ENCODE measurements at regions not wholly inside any gene's neighbourhood (a gene's known extent, or its start where the extent isn't known, plus 50 kb on each side); places are given as distances from the start of the nearest gene placed in this dataset.

DNA sequence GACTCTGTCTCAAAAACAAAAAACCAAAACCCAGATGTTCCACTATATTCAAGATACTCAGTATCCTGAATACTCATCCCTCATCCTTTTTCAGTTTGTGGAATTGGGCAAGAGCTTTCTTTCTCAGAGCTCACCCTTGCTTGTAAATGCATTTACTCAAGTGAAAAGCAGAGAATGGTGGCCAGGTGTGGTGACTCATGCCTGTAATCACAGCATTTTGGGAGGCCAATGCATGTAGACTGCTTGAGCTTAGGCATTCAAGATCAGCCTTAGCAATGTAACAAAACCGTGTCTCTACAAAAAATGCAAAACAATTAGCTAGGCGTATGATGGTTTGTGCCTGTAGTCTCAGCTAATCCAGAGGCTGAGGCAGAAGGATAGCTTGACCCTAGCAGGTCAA lies 553.2 kb upstream of the AMELY start (continued):
- TF ChIP-seq, protein P1, sequence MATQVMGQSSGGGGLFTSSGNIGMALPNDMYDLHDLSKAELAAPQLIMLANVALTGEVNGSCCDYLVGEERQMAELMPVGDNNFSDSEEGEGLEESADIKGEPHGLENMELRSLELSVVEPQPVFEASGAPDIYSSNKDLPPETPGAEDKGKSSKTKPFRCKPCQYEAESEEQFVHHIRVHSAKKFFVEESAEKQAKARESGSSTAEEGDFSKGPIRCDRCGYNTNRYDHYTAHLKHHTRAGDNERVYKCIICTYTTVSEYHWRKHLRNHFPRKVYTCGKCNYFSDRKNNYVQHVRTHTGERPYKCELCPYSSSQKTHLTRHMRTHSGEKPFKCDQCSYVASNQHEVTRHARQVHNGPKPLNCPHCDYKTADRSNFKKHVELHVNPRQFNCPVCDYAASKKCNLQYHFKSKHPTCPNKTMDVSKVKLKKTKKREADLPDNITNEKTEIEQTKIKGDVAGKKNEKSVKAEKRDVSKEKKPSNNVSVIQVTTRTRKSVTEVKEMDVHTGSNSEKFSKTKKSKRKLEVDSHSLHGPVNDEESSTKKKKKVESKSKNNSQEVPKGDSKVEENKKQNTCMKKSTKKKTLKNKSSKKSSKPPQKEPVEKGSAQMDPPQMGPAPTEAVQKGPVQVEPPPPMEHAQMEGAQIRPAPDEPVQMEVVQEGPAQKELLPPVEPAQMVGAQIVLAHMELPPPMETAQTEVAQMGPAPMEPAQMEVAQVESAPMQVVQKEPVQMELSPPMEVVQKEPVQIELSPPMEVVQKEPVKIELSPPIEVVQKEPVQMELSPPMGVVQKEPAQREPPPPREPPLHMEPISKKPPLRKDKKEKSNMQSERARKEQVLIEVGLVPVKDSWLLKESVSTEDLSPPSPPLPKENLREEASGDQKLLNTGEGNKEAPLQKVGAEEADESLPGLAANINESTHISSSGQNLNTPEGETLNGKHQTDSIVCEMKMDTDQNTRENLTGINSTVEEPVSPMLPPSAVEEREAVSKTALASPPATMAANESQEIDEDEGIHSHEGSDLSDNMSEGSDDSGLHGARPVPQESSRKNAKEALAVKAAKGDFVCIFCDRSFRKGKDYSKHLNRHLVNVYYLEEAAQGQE (IDR thresholded peaks at IDR 0.05; ENCODE audit: unreplicated experiment): no peak
- TF ChIP-seq POLR2AphosphoS5 (IDR thresholded peaks at IDR 0.05; ENCODE audit: low read depth) (no peak), CREB1 (CRISPR knock-in tag; IDR thresholded peaks at IDR 0.05; ENCODE audit: low read depth) (no peak)

- Histone ChIP-seq H3F3A (replicated peaks; ENCODE audit: low read depth) (no peaks in the 10 kb centered on the region), H3K79me2 (replicated peaks; ENCODE audit: insufficient read depth) (no peaks in the 10 kb centered on the region), H3K9me2 (ENCODE audit: insufficient read depth) (no peaks in the 10 kb centered on the region), H3K4me3 (no peak overlapping the region), H4K20me1 (replicated peaks; ENCODE audit: insufficient read depth) (no peaks in the 10 kb centered on the region), H3K4me1 (ENCODE audit: insufficient read depth) (no peaks in the 10 kb centered on the region), H2AFZ (no peak overlapping the region), H3K4me2 (no peak overlapping the region), H3K36me3 (ENCODE audit: insufficient read depth) (no peaks in the 10 kb centered on the region), H3K27ac (ENCODE audit: low read depth) (no peak overlapping the region), H3K27me3 (ENCODE audit: insufficient read depth) (no peaks in the 10 kb centered on the region)
- no peak for DNase-seq (ENCODE audit: low spot score)
- Mint-ChIP-seq H3K4me1 (no peaks in the 10 kb centered on the region), H3K9me3 (peaks cover 4% of the 10 kb centered on the region; the same call in 2 of the 3 replicates), H3K27me3 (ENCODE audit: insufficient read depth, low read depth, poor library complexity) (peaks cover 1% of the 10 kb centered on the region), H3K36me3 (ENCODE audit: low read depth) (no peaks in the 10 kb centered on the region), H3K4me3 (no peak overlapping the region), H3K27ac (no peak overlapping the region)
- no peak for ATAC-seq
- TF ChIP-seq, protein P2, sequence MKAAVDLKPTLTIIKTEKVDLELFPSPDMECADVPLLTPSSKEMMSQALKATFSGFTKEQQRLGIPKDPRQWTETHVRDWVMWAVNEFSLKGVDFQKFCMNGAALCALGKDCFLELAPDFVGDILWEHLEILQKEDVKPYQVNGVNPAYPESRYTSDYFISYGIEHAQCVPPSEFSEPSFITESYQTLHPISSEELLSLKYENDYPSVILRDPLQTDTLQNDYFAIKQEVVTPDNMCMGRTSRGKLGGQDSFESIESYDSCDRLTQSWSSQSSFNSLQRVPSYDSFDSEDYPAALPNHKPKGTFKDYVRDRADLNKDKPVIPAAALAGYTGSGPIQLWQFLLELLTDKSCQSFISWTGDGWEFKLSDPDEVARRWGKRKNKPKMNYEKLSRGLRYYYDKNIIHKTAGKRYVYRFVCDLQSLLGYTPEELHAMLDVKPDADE (IDR thresholded peaks at IDR 0.05): no peak
- TF ChIP-seq STAT1 (IDR thresholded peaks at IDR 0.05; ENCODE audit: unreplicated experiment) (no peak), ZNF331 (CRISPR knock-in tag; IDR thresholded peaks at IDR 0.05; ENCODE audit: low read depth) (no peak), ZNF114 (CRISPR knock-in tag; IDR thresholded peaks at IDR 0.05) (no peak), CREB1 (CRISPR knock-in tag; IDR thresholded peaks at IDR 0.05; ENCODE audit: low read depth) (no peak), EZH2 (IDR thresholded peaks at IDR 0.05; ENCODE audit: low read depth, unreplicated experiment) (no peak), JUNB (IDR thresholded peaks at IDR 0.05; ENCODE audit: unreplicated experiment) (no peak), EZH2phosphoT487 (IDR thresholded peaks at IDR 0.05; ENCODE audit: unreplicated experiment) (no peak), POLR2AphosphoS5 (IDR thresholded peaks at IDR 0.05; ENCODE audit: low read depth) (no peak)
- TF ChIP-seq, protein P3, sequence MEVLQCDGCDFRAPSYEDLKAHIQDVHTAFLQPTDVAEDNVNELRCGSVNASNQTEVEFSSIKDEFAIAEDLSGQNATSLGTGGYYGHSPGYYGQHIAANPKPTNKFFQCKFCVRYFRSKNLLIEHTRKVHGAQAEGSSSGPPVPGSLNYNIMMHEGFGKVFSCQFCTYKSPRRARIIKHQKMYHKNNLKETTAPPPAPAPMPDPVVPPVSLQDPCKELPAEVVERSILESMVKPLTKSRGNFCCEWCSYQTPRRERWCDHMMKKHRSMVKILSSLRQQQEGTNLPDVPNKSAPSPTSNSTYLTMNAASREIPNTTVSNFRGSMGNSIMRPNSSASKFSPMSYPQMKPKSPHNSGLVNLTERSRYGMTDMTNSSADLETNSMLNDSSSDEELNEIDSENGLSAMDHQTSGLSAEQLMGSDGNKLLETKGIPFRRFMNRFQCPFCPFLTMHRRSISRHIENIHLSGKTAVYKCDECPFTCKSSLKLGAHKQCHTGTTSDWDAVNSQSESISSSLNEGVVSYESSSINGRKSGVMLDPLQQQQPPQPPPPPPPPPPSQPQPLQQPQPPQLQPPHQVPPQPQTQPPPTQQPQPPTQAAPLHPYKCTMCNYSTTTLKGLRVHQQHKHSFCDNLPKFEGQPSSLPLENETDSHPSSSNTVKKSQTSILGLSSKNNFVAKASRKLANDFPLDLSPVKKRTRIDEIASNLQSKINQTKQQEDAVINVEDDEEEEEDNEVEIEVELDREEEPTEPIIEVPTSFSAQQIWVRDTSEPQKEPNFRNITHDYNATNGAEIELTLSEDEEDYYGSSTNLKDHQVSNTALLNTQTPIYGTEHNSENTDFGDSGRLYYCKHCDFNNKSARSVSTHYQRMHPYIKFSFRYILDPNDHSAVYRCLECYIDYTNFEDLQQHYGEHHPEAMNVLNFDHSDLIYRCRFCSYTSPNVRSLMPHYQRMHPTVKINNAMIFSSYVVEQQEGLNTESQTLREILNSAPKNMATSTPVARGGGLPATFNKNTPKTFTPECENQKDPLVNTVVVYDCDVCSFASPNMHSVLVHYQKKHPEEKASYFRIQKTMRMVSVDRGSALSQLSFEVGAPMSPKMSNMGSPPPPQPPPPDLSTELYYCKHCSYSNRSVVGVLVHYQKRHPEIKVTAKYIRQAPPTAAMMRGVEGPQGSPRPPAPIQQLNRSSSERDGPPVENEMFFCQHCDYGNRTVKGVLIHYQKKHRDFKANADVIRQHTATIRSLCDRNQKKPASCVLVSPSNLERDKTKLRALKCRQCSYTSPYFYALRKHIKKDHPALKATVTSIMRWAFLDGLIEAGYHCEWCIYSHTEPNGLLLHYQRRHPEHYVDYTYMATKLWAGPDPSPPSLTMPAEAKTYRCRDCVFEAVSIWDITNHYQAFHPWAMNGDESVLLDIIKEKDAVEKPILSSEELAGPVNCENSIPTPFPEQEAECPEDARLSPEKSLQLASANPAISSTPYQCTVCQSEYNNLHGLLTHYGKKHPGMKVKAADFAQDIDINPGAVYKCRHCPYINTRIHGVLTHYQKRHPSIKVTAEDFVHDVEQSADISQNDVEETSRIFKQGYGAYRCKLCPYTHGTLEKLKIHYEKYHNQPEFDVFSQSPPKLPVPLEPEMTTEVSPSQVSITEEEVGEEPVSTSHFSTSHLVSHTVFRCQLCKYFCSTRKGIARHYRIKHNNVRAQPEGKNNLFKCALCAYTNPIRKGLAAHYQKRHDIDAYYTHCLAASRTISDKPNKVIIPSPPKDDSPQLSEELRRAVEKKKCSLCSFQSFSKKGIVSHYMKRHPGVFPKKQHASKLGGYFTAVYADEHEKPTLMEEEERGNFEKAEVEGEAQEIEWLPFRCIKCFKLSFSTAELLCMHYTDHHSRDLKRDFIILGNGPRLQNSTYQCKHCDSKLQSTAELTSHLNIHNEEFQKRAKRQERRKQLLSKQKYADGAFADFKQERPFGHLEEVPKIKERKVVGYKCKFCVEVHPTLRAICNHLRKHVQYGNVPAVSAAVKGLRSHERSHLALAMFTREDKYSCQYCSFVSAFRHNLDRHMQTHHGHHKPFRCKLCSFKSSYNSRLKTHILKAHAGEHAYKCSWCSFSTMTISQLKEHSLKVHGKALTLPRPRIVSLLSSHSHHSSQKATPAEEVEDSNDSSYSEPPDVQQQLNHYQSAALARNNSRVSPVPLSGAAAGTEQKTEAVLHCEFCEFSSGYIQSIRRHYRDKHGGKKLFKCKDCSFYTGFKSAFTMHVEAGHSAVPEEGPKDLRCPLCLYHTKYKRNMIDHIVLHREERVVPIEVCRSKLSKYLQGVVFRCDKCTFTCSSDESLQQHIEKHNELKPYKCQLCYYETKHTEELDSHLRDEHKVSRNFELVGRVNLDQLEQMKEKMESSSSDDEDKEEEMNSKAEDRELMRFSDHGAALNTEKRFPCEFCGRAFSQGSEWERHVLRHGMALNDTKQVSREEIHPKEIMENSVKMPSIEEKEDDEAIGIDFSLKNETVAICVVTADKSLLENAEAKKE (CRISPR knock-in tag; IDR thresholded peaks at IDR 0.05): no peak
- TF ChIP-seq, protein P4, sequence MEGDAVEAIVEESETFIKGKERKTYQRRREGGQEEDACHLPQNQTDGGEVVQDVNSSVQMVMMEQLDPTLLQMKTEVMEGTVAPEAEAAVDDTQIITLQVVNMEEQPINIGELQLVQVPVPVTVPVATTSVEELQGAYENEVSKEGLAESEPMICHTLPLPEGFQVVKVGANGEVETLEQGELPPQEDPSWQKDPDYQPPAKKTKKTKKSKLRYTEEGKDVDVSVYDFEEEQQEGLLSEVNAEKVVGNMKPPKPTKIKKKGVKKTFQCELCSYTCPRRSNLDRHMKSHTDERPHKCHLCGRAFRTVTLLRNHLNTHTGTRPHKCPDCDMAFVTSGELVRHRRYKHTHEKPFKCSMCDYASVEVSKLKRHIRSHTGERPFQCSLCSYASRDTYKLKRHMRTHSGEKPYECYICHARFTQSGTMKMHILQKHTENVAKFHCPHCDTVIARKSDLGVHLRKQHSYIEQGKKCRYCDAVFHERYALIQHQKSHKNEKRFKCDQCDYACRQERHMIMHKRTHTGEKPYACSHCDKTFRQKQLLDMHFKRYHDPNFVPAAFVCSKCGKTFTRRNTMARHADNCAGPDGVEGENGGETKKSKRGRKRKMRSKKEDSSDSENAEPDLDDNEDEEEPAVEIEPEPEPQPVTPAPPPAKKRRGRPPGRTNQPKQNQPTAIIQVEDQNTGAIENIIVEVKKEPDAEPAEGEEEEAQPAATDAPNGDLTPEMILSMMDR (conservative IDR thresholded peaks at IDR 0.05; ENCODE audit: low read depth in 2 of 2): no peak
Observed at GRCh38 chrY:7463711-7464110, 552.2 kb upstream of the AMELY start.

All from GM23338 (cell line).